Naive thymus-derived CD4-positive, alpha-beta T cell (primary cell): ENCODE measurements at regions not wholly inside any gene's neighbourhood (a gene's known extent, or its start where the extent isn't known, plus 50 kb on each side); places are given as distances from the start of the nearest gene placed in this dataset.

Source experiments
- ATAC-seq: fragments of 150-1000 bp; cut with Tn5 transposase; 2 replicates; pipeline ENCODE4 v1.10.0; 2021; ENCODE audit warnings: mild to moderate bottlenecking, moderate library complexity
- CTCF ChIA-PET: fragments of 350-600 bp; sonication (Branson Sonifier 250); formaldehyde crosslinking; loops from one replicate; lab custom pipeline; 2021; ENCODE audit warnings: antibody characterized with exemption; lab: Charles Lee
- POLR2A ChIA-PET: fragments of 350-600 bp; sonication (Branson Sonifier 250); formaldehyde crosslinking; loops from one replicate; lab custom pipeline; 2021; ENCODE audit warnings: antibody characterized with exemption, inconsistent platforms; lab: Charles Lee
- DNase-seq, 9 donors: peaks; one replicate each; pipeline versions ENCODE4 v3.0.0 to v3.0.0-alpha.2; 2020 to 2022; ENCODE audit warnings: mixed read lengths in 1 of 9
- H3K27ac ChIP-seq: one replicate; pipeline ENCODE4 v1.7.0; 2013; ENCODE audit warnings: mild to moderate bottlenecking, low read depth, low read length, moderate library complexity
- H3K27me3 ChIP-seq, 2 donors: one replicate each; pipeline ENCODE4 v1.7.0; 2013; ENCODE audit warnings: low read length in 2 of 2, mild to moderate bottlenecking in 2 of 2, moderate library complexity in 2 of 2; ENCODE audit not compliant: control insufficient read depth in 2 of 2, insufficient read depth in 2 of 2
- H3K36me3 ChIP-seq, 3 experiments: 1 replicate in 2 of 3; 2 replicates in 1 of 3; pipeline ENCODE4 v1.7.0; 2013; ENCODE audit warnings: low read length in 3 of 3, mild to moderate bottlenecking in 3 of 3, moderate library complexity in 1 of 3; ENCODE audit not compliant: insufficient read depth in 3 of 3, control insufficient read depth in 2 of 3
- H3K4me1 ChIP-seq, 2 donors: one replicate each; pipeline ENCODE4 v1.7.0; 2013; ENCODE audit warnings: low read length in 2 of 2, mild to moderate bottlenecking in 2 of 2, moderate library complexity in 1 of 2; ENCODE audit not compliant: control insufficient read depth in 2 of 2, insufficient read depth in 2 of 2
- H3K4me3 ChIP-seq: 2 replicates; pipeline ENCODE4 v1.7.0; 2013; ENCODE audit warnings: mild to moderate bottlenecking, low read length
- H3K9me3 ChIP-seq, 3 experiments: 1 replicate in 2 of 3; 2 replicates in 1 of 3; pipeline ENCODE4 v1.7.0; 2013; ENCODE audit warnings: low read length in 3 of 3; ENCODE audit not compliant: control insufficient read depth in 2 of 3
- H3K27ac Mint-ChIP-seq, 9 donors: one replicate each; pipeline ENCODE4 v1.8.0; 2020 to 2022; ENCODE audit warnings: mixed read lengths in 9 of 9, mild to moderate bottlenecking in 8 of 9, moderate library complexity in 5 of 9, inconsistent platforms in 2 of 9
- H3K27me3 Mint-ChIP-seq, 5 donors: one replicate each; pipeline ENCODE4 v1.8.0; 2021 to 2022; ENCODE audit warnings: mixed read lengths in 5 of 5, mild to moderate bottlenecking in 1 of 5
- H3K36me3 Mint-ChIP-seq, 5 donors: one replicate each; pipeline ENCODE4 v1.8.0; 2020 to 2022; ENCODE audit warnings: mixed read lengths in 5 of 5, mild to moderate bottlenecking in 3 of 5, inconsistent platforms in 1 of 5
- H3K4me1 Mint-ChIP-seq, 7 donors: one replicate each; pipeline ENCODE4 v1.8.0; 2020 to 2022; ENCODE audit warnings: mixed read lengths in 7 of 7, mild to moderate bottlenecking in 3 of 7, inconsistent platforms in 1 of 7
- H3K4me3 Mint-ChIP-seq, 10 donors: one replicate each; pipeline ENCODE4 v1.8.0; 2020 to 2022; ENCODE audit warnings: mild to moderate bottlenecking in 10 of 10, mixed read lengths in 10 of 10, moderate library complexity in 6 of 10, inconsistent platforms in 2 of 10
- H3K9me3 Mint-ChIP-seq, 11 donors: one replicate each; pipeline ENCODE4 v1.8.0; 2020 to 2022; ENCODE audit warnings: mixed read lengths in 11 of 11, mild to moderate bottlenecking in 4 of 11, inconsistent platforms in 1 of 11, moderate library complexity in 1 of 11
- intact Hi-C, 2 donors: fragments of 100-400 bp; cut with micrococcal nuclease; formaldehyde crosslinking; loops; one replicate each; pipeline ENCODE4 v1.15.1; 2023

DNA sequence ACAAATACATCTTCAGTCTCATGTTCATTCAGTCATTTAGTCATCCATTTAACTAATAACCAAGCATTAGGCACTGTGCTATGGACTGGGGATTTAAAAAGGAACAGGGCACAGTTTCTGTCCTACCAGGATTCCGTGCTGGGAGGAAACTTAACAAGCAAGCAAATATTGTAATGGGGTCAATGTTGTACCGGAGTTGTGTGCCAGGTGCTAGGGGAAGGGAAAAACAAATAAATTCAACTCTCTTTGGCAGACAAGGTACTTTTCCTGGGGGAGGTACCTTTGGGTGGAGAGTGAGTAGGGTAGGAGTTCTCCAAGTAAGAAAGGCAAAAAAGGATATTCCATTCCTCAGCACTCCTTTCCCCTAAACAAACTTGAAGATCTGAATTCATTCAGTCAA, 90.3 kb downstream of the OLIG3 start:
- POLR2A ChIA-PET = no interaction called here
- no peaks in the 10 kb centered on the region for H3K36me3 ChIP-seq
- H3K9me3 Mint-ChIP-seq = peaks cover 0 to 24% (median 6%) of the 10 kb centered on the region in 11 donors
- DNase-seq = no peak
- ATAC-seq = no peak
- no peak overlapping the region for H3K27ac ChIP-seq
- no peaks in the 10 kb centered on the region for H3K9me3 ChIP-seq
- H3K27ac Mint-ChIP-seq = peak overlapping the region in 3 of 9 donors; percentile 17 to 53 (median 27)
- H3K4me3 Mint-ChIP-seq = no peak overlapping the region
- intact Hi-C loops = no loop called here
- H3K27me3 ChIP-seq = no peaks in the 10 kb centered on the region
- no peaks in the 10 kb centered on the region for H3K4me1 ChIP-seq
- H3K4me1 Mint-ChIP-seq = peaks cover 0 to 12% (median 0%) of the 10 kb centered on the region in 7 donors
- no peak overlapping the region for H3K4me3 ChIP-seq
- CTCF ChIA-PET = no interaction called here
- H3K27me3 Mint-ChIP-seq = peaks cover 0 to 7% (median 0%) of the 10 kb centered on the region in 5 donors
- peaks cover 0 to 23% (median 5%) of the 10 kb centered on the region in 5 donors for H3K36me3 Mint-ChIP-seq

DNA sequence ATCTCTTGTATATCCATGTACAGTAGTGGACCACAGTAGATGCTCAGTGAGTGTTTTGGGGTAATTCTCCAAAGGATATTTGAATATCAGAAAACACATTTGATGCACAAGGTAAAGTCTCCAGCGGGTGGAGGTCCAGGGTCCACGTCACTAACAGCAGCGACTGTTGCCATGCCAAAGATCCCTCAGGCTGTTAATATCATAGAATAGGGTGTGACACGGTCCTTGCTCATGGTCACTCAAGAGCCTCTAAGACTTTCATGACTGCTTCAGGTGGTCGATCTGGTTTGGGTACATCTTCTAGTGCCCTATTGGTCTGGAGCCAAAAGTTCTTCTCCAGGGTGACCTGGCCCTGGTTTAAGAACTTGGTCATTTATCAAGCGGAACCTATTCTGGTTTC, 90.8 kb downstream of the OLIG3 start:
- intact Hi-C loops = no loop called here
- DNase-seq (no peak), ATAC-seq (no peak)
- Mint-ChIP-seq H3K9me3 (peaks cover 0 to 24% (median 6%) of the 10 kb centered on the region in 11 donors), H3K27me3 (peaks cover 0 to 7% (median 0%) of the 10 kb centered on the region in 5 donors), H3K36me3 (peaks cover 0 to 23% (median 5%) of the 10 kb centered on the region in 5 donors), H3K4me3 (no peak overlapping the region), H3K4me1 (peaks cover 0 to 12% (median 0%) of the 10 kb centered on the region in 7 donors), H3K27ac (no peak overlapping the region)
- Histone ChIP-seq H3K36me3 (no peaks in the 10 kb centered on the region), H3K9me3 (no peaks in the 10 kb centered on the region), H3K4me3 (no peak overlapping the region), H3K27me3 (no peaks in the 10 kb centered on the region), H3K4me1 (no peaks in the 10 kb centered on the region), H3K27ac (no peak overlapping the region)
- CTCF ChIA-PET = no interaction called here
- POLR2A ChIA-PET = no interaction called here

DNA sequence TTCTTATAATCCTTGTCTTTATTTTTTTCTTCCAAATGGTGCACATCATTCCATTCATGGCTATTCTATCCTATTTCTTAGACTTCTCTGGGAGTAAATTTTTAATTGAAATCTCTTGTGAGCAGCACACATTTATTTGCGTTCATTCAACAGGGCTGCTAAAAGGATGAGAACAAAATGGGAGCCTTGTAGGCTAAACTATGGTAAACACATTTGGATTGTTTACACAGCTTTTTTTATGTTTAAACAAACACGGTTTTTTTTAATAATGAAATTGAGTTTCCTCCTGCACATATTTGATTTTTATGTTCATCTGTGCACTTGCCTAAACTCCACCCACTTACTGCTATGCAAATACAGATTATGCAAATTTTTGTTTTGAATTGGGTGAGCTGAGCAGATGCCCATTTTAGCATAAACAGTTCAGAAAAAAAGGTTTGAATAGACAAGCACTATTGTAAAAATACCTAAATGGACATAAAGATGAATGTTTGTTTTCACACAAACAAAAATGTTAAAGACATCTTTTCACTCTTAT, 92.0 kb downstream of the OLIG3 start:
- no peak overlapping the region for H3K27ac Mint-ChIP-seq
- no peak overlapping the region for H3K27ac ChIP-seq
- H3K9me3 Mint-ChIP-seq = peaks cover 0 to 16% (median 2%) of the 10 kb centered on the region in 11 donors
- ATAC-seq = no peak
- no peaks in the 10 kb centered on the region for H3K9me3 ChIP-seq
- peaks cover 0 to 9% (median 5%) of the 10 kb centered on the region in 7 donors for H3K4me1 Mint-ChIP-seq
- no peak overlapping the region for H3K4me3 ChIP-seq
- POLR2A ChIA-PET = interaction anchor here (0.6 to 1.1 kb wide), 3 partner anchors 12 to 236 kb away, joined by 3 to 4 read pairs (median 3); no protein-coding TSS in a partner anchor
- DNase-seq = no peak
- intact Hi-C loops = no loop called here
- H3K4me3 Mint-ChIP-seq = no peak overlapping the region
- H3K4me1 ChIP-seq = no peaks in the 10 kb centered on the region
- H3K27me3 Mint-ChIP-seq = peaks cover 0 to 7% (median 0%) of the 10 kb centered on the region in 5 donors
- peaks cover 0 to 20% (median 5%) of the 10 kb centered on the region in 5 donors for H3K36me3 Mint-ChIP-seq
- H3K27me3 ChIP-seq = no peaks in the 10 kb centered on the region
- H3K36me3 ChIP-seq = no peaks in the 10 kb centered on the region
- CTCF ChIA-PET = no interaction called here

DNA sequence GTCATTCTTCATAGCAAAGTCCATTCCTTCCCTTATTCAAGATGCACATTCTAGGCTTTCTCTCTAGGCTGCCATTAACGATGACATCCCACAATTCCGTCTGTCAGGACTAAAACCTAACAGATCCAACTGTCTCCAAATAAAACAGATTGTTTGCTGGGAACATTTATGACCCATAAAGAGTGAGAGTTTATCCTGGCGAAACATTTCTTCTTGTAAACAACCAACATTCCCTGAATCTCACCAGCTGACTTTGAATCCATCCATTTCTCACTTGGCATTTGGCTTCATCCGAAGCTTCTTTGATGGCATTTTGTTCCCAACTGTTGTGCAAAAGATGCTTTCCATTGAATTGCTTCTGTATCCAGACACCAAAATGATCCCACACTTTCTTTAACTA, 93.1 kb downstream of the OLIG3 start:
- Mint-ChIP-seq H3K4me3 (no peak overlapping the region), H3K27me3 (peaks cover 0 to 7% (median 0%) of the 10 kb centered on the region in 5 donors), H3K36me3 (peaks cover 0 to 9% (median 0%) of the 10 kb centered on the region in 5 donors), H3K27ac (no peak overlapping the region), H3K9me3 (peaks cover 0 to 6% (median 0%) of the 10 kb centered on the region in 11 donors), H3K4me1 (peaks cover 0 to 9% (median 5%) of the 10 kb centered on the region in 7 donors)
- POLR2A ChIA-PET = interaction anchor here (1.1 kb wide), 1 partner anchor 13 kb away, joined by 3 read pairs; no protein-coding TSS in a partner anchor
- Histone ChIP-seq H3K27me3 (no peaks in the 10 kb centered on the region), H3K27ac (no peak overlapping the region), H3K4me3 (no peak overlapping the region), H3K9me3 (no peaks in the 10 kb centered on the region), H3K4me1 (no peaks in the 10 kb centered on the region), H3K36me3 (no peaks in the 10 kb centered on the region)
- ATAC-seq = no peak
- CTCF ChIA-PET = no interaction called here
- DNase-seq = no peak
- intact Hi-C loops = loop anchor here in 1 of 2 donors (1.0 kb wide), 1 partner anchor 9 kb away; no protein-coding TSS in a partner anchor

DNA sequence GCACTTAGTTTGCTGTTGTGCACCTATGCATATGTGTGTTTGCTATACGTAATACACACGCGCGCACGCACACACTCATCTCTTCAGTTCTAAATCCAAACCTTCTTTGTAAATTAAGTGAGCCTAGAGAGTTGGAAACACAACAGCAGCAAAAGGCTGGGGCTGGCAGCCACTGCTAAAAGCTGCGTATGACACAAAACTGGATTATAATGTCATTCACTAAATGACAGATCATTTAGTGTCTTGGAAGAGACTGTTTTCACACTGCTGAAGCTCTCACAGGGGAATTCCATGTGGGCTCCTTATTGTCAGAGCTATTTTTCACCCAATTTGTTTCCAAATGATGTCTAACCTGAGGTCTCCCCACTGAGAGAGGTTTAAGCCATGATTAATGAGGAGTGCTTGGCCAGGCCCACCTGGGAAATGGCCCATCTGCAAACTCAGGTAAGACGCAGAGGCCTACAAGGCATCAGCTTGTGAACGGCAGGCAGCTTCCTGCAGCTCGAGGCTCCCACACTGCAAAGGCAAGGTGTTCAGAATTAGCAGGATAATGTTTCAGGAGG, 94.2 kb downstream of the OLIG3 start:
- intact Hi-C loops = loop anchor here in 1 of 2 donors (1.0 kb wide), 1 partner anchor 15 kb away; no protein-coding TSS in a partner anchor
- Mint-ChIP-seq H3K9me3 (peaks cover 0 to 7% (median 0%) of the 10 kb centered on the region in 11 donors), H3K27ac (no peak overlapping the region), H3K36me3 (peaks cover 0 to 8% (median 0%) of the 10 kb centered on the region in 5 donors), H3K27me3 (peaks cover 0 to 7% (median 0%) of the 10 kb centered on the region in 5 donors), H3K4me3 (no peak overlapping the region), H3K4me1 (peaks cover 0 to 9% (median 4%) of the 10 kb centered on the region in 7 donors)
- H3K9me3 ChIP-seq = no peaks in the 10 kb centered on the region
- DNase-seq (no peak), ATAC-seq (no peak)
- no peaks in the 10 kb centered on the region for H3K36me3 ChIP-seq
- H3K27me3 ChIP-seq = no peaks in the 10 kb centered on the region
- no peaks in the 10 kb centered on the region for H3K4me1 ChIP-seq
- no peak overlapping the region for H3K4me3 ChIP-seq
- CTCF ChIA-PET = interaction anchor here (0.7 to 1.1 kb wide), 2 partner anchors 59 to 79 kb away, joined by 3 read pairs; no protein-coding TSS in a partner anchor
- H3K27ac ChIP-seq = no peak overlapping the region
- POLR2A ChIA-PET = no interaction called here

DNA sequence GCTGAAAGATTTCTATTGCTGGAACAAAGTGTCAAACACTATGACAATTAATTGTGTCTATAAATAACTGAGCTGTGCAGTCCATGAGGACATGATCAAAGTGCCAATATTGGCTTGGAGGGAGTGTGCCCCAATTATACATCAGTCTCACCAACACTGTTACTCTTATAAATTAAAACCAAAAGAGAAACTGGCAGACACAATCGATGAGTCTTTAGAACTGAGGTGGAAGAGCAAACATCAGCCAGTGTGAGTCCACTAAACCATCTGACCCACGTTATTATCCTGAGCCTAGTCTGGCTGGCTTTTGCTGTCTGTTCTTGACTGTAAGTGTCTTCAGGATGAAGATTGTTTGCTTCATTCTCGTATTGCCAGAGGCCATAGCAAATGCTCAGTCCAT, 98.9 kb downstream of the OLIG3 start:
- no peaks in the 10 kb centered on the region for H3K27me3 Mint-ChIP-seq
- Histone ChIP-seq H3K4me1 (peaks cover 7 to 26% of the 10 kb centered on the region in 2 donors), H3K9me3 (no peaks in the 10 kb centered on the region), H3K36me3 (no peaks in the 10 kb centered on the region), H3K27me3 (no peaks in the 10 kb centered on the region), H3K27ac (no peak overlapping the region), H3K4me3 (no peak overlapping the region)
- ATAC-seq = no peak
- peaks cover 0 to 28% (median 3%) of the 10 kb centered on the region in 5 donors for H3K36me3 Mint-ChIP-seq
- POLR2A ChIA-PET = interaction anchor here (0.6 to 0.7 kb wide), 2 partner anchors 25 to 44 kb away, joined by 3 read pairs; no protein-coding TSS in a partner anchor
- CTCF ChIA-PET = interaction anchor here (0.7 kb wide), 1 partner anchor 467 kb away, joined by 3 read pairs; no protein-coding TSS in a partner anchor
- H3K9me3 Mint-ChIP-seq = peaks cover 0 to 11% (median 0%) of the 10 kb centered on the region in 11 donors
- peaks cover 13 to 35% (median 25%) of the 10 kb centered on the region in 7 donors for H3K4me1 Mint-ChIP-seq
- DNase-seq = no peak
- H3K27ac Mint-ChIP-seq = no peak overlapping the region
- no peak overlapping the region for H3K4me3 Mint-ChIP-seq
- intact Hi-C loops = no loop called here
